Fibroblast of pulmonary artery (primary cell): ENCODE measurements at regions not wholly inside any gene's neighbourhood (a gene's known extent, or its start where the extent isn't known, plus 50 kb on each side); places are given as distances from the start of the nearest gene placed in this dataset.

Experiments
- DNase-seq: peaks from one replicate; pipeline ENCODE4 v3.0.0-alpha.2; 2010; ENCODE audit warnings: low read depth
- H3K4me3 ChIP-seq: replicated peaks from 2 replicates; pipeline ENCODE4 v1.5.1; 2011; ENCODE audit warnings: low read depth, mild to moderate bottlenecking, control low read depth, low read length, moderate library complexity
- CTCF ChIP-seq: IDR thresholded peaks from 2 replicates; pipeline ENCODE4 v1.5.1; 2011; ENCODE audit warnings: mild to moderate bottlenecking, control low read depth, low read length, inconsistent platforms; ENCODE audit errors: missing control alignments

- DNase-seq: no peak
- no peak for TF ChIP-seq CTCF
Observed at GRCh38 chr1:90474158-90474557, 242.9 kb downstream of the BARHL2 start.

DNA sequence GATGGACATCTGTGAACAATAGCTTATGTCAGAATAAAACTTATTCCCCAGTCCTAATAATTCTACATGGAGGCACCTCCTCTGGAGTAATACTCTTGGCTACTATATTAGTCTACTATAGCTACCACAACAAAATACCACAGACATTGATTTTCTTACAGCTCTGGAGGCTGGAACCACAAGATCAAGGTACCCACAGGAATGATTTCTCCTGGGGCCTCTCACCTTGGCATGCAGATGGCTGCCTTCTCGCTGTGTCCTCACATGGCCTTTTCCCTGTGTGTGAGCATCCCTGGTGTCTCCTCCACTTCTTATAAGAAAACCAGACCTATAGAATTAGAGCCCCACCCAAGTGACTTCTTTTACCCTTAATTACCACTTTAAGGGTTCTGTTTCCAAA, 244.3 kb downstream of the BARHL2 start:
- no peak for DNase-seq
- H3K4me3 ChIP-seq: no peak overlapping the region
- TF ChIP-seq CTCF: no peak

More at GRCh38 chr1:90474158-90474557, 242.9 kb downstream of the BARHL2 start:
- H3K4me3 ChIP-seq: no peak overlapping the region

DNA sequence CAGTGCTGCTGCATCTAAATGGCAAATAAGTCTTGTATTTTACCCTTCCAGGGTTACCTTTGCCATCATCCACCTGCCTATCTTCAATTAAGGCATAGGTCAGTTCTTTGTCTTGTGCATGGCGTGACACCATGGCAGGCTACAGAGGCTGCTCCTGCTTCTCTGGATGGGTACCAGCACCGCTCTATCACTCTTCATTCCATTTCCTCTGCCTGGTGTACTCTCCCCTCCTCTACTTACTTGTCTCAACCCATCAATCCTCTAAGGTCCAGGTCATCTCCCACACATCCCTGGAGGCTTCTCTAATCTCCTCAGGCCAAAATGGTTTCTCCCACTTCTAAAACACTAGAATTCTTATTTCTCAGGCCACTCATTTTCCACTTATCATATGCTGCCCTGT, 257.5 kb downstream of the BARHL2 start:
- no peak for DNase-seq

DNA sequence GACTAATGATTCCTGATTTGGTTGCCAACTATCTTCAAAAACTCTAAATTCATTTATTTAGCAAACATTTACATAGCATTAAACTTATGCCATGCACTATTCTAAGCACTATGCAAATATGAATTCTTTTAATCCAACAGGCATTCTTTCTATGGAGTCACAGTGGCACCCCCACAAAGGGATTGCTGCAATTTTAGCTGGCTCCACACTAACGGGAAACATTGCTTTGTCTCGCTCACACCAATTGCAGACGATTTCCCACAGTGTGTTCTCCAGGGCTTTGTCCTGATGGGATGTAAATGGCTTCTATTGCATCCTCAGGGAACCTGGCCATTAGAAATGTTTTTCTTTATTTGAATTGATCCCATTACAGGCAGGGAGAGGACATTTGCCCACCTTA, 259.1 kb downstream of the BARHL2 start:
- DNase-seq: no peak
- TF ChIP-seq CTCF: no peak
- H3K4me3 ChIP-seq: no peak overlapping the region

More for the DNA sequence above, 257.5 kb downstream of the BARHL2 start:
- H3K4me3 ChIP-seq: no peak overlapping the region
- TF ChIP-seq CTCF: no peak

- no peak for DNase-seq
- TF ChIP-seq CTCF: no peak
- no peak overlapping the region for H3K4me3 ChIP-seq
Observed at GRCh38 chr1:90452491-90452890, 264.6 kb downstream of the BARHL2 start.

- no peak for DNase-seq
- TF ChIP-seq CTCF: no peak
- no peak overlapping the region for H3K4me3 ChIP-seq
Observed at GRCh38 chr1:90443354-90443753, 273.7 kb downstream of the BARHL2 start.

GRCh38 chr1:90435351-90435750, 281.8 kb downstream of the BARHL2 start:
- no peak overlapping the region for H3K4me3 ChIP-seq
- no peak for DNase-seq
- TF ChIP-seq CTCF: no peak
